ENCODE measurements at regions not wholly inside any gene's neighbourhood (a gene's known extent, or its start where the extent isn't known, plus 50 kb on each side); places are given as distances from the start of the nearest gene placed in this dataset.

- no peak for TF ChIP-seq ZNF366 (tag by site-specific recombination; conservative IDR thresholded peaks at IDR 0.05)
- no peak for TF ChIP-seq ZNF394 (tag by site-specific recombination; IDR thresholded peaks at IDR 0.05; ENCODE audit: borderline replicate concordance)
- no peak for TF ChIP-seq ZEB2 (tag by site-specific recombination; IDR thresholded peaks at IDR 0.05)
- TF ChIP-seq REST (tag by site-specific recombination; IDR thresholded peaks at IDR 0.05): no peak
- TF ChIP-seq, protein P1, sequence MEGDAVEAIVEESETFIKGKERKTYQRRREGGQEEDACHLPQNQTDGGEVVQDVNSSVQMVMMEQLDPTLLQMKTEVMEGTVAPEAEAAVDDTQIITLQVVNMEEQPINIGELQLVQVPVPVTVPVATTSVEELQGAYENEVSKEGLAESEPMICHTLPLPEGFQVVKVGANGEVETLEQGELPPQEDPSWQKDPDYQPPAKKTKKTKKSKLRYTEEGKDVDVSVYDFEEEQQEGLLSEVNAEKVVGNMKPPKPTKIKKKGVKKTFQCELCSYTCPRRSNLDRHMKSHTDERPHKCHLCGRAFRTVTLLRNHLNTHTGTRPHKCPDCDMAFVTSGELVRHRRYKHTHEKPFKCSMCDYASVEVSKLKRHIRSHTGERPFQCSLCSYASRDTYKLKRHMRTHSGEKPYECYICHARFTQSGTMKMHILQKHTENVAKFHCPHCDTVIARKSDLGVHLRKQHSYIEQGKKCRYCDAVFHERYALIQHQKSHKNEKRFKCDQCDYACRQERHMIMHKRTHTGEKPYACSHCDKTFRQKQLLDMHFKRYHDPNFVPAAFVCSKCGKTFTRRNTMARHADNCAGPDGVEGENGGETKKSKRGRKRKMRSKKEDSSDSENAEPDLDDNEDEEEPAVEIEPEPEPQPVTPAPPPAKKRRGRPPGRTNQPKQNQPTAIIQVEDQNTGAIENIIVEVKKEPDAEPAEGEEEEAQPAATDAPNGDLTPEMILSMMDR (tag by site-specific recombination; IDR thresholded peaks at IDR 0.05): no peak
- TF ChIP-seq, protein P2, sequence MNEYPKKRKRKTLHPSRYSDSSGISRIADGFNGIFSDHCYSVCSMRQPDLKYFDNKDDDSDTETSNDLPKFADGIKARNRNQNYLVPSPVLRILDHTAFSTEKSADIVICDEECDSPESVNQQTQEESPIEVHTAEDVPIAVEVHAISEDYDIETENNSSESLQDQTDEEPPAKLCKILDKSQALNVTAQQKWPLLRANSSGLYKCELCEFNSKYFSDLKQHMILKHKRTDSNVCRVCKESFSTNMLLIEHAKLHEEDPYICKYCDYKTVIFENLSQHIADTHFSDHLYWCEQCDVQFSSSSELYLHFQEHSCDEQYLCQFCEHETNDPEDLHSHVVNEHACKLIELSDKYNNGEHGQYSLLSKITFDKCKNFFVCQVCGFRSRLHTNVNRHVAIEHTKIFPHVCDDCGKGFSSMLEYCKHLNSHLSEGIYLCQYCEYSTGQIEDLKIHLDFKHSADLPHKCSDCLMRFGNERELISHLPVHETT (tag by site-specific recombination; IDR thresholded peaks at IDR 0.05): no peak
- TF ChIP-seq YY1 (tag by site-specific recombination; IDR thresholded peaks at IDR 0.05): no peak
- TF ChIP-seq ZBTB20 (tag by site-specific recombination; IDR thresholded peaks at IDR 0.05): no peak
- TF ChIP-seq ZNF133 (tag by site-specific recombination; IDR thresholded peaks at IDR 0.05): no peak
- no peak for TF ChIP-seq ZNF791 (tag by site-specific recombination; IDR thresholded peaks at IDR 0.05)
- no peak for TF ChIP-seq ZNF18 (tag by site-specific recombination; IDR thresholded peaks at IDR 0.05)
- TF ChIP-seq ZNF654 (tag by site-specific recombination; IDR thresholded peaks at IDR 0.05; ENCODE audit: low read depth): no peak
- no peak for TF ChIP-seq ZNF768 (tag by site-specific recombination; IDR thresholded peaks at IDR 0.05)
Measured at GRCh38 chr6:71204741-71205140, 83.9 kb upstream of the OGFRL1 start.

Measured in HEK293 (cell line).